DMS53 treated with DMSO at 0.1 percent for 48 hours (cell line): ENCODE measurements at regions not wholly inside any gene's neighbourhood (a gene's known extent, or its start where the extent isn't known, plus 50 kb on each side); places are given as distances from the start of the nearest gene placed in this dataset.
A peak's percentile ranks its signal among the peaks of the same experiment; 100 is the strongest.
"Not testable (repeated sequence)": the region's sequence is repeated elsewhere in the genome, so short reads cannot be mapped to it uniquely, and the experiment has no call there.

Experiments
- DNase-seq: peaks from one replicate; lab custom pipeline; 2025; ENCODE audit not compliant: unreplicated experiment; lab: John Stamatoyannopoulos, UW

- no peak for DNase-seq
Measured at GRCh38 chr7:46603296-46603752, 682.3 kb upstream of the IGFBP3 start.

GRCh38 chr7:46600340-46600739 lies 679.3 kb upstream of the IGFBP3 start:
- DNase-seq: no peak

GRCh38 chr7:46594831-46595230 lies 673.8 kb upstream of the IGFBP3 start:
- DNase-seq: not testable (repeated sequence)

DNA sequence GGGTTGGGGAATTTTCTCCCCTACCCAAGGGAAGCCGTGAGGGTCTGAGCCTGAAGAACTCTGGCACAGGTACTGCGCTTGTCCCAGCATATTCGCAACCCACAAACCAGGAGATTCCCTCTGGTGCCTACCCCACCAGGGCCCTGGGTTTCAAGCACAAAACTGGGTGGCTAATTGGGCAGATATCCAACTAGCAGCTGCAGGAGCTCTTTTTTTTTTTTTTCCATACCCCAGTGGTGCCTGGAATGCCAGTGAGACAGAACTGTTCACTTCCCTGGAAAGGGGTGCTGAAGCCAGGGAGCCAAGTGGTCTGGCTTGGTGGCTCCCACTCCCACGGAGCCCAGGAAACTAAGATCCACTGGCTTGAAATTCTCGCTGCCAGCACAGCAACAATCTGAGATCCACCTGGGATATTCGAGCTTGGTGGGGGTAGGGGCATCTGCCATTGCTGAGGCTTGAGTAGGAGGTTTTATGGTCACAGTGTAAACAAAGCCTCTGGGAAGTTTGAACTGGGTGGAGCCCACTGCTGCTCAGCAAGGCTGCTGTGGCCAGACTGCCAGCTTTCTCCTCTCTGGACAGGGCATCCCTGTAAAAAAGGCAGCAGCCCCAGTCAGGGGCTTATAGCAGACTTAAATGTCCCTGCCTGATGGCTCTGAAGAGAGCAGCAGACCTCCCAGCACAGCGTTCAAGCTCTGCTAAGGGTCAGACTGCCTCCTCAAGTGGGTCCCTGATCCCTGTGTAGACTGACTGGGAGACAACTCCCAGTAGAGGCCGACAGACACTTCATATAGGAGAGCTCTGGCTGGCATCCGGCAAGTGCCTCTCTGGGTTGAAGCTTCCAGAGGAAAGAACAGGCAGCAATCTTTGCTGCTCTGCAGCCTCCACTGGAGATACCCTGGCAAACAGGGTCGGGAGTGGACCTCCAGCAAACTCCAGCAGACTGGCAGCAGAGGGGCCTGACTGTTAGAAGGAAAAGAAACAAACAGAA lies 670.1 kb upstream of the IGFBP3 start:
- peak; percentile 24 for DNase-seq

GRCh38 chr7:46589286-46589685 lies 668.2 kb upstream of the IGFBP3 start:
- no peak for DNase-seq

DNA sequence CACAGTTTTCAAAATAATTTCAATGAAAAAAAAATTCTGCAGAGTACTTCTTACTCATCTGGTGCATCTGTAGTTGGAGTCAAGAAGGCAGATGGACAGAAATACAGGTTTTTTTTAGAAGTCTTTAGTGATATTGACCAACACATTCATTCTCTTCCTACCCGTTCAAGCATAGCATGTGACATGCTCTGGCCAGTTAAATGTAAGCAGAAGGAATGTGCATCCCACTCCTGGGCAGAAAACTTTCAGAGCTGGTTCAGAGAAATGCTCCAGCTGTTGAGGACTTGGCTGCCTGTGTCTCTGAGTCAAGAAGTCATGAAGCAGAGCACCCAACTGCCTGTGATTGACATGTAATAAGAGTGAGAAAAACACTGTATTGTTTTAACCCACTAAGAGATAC lies 665.3 kb upstream of the IGFBP3 start:
- no peak for DNase-seq

- DNase-seq: no peak
Measured at GRCh38 chr7:46583656-46584055, 662.6 kb upstream of the IGFBP3 start.

DNA sequence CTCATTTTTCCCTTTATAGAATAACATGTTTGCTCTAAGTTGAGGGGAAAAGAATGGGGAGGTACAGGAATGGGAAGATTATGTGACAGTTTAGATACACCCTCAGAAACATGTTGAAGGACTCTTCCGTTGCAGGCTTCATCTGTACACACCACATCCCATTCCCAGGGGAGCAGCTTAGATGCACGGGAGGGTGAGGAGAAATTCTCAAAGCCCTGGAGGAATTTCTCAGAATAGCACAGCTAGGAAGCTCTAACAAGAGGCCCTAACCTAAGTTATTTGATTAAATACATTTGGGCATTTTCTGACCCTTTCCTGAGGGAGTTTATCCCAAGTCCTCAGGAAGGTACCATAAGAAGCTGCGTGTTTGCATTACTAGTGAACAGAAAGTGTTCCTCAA lies 660.2 kb upstream of the IGFBP3 start:
- no peak for DNase-seq

DNA sequence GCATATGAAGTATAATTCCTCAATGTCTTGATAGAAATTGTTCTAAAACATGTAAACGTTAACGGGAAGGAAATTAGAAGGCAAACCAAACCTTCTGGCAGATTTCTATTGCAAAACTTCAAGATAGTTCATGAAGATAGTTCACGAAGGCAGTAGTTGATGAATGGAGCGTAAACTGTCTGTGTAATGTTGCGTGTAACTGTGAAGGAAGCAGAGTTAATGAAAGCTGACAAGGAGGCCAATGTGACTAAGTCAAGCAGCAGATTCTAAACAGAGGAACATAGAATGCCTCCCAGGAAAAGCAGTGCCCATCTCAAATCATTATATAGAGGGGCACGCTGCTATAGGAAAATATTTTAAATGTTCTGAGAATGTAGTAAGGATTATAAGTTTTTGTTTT lies 659.7 kb upstream of the IGFBP3 start:
- no peak for DNase-seq

DNA sequence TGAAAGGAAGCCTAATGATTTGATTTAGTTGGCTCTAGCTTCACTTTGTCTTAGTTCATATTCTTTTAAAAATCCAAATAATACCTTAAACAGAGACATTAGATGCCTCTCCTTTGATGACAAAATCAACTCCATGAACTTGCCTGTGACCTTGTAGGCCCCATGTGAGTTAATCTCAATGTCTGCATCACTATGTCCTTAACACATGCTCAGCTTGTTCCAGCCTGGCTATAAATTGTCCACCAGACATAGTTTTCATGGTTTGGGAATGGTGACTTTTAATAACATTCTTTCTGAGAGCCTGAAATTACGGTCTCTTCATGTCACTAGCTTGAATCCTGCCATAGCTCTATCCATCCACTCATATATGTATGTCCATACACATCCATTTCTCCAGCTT lies 656.3 kb upstream of the IGFBP3 start:
- no peak for DNase-seq

DNA sequence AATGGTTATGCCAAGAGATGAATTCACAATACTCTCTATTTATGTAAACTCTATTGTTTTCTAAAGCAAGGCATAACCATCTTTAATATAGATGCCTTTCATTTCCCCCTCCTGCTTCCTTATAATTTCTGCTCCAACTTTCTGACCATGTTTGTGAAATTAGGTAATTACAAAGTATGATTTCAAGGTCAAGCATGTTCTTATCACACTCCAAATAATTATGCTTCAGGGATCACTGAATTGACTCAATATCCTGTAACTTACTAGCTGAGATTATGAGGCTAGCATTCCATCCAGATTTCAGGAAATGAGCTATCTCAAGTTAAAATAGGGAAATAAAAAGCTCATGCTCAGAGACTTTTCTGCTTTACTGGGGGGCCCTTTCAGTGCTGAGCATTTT lies 655.9 kb upstream of the IGFBP3 start:
- no peak for DNase-seq

- no peak for DNase-seq
Measured at GRCh38 chr7:46572691-46573090, 651.6 kb upstream of the IGFBP3 start.

- DNase-seq: no peak
Measured at GRCh38 chr7:46571996-46572395, 650.9 kb upstream of the IGFBP3 start.

DNA sequence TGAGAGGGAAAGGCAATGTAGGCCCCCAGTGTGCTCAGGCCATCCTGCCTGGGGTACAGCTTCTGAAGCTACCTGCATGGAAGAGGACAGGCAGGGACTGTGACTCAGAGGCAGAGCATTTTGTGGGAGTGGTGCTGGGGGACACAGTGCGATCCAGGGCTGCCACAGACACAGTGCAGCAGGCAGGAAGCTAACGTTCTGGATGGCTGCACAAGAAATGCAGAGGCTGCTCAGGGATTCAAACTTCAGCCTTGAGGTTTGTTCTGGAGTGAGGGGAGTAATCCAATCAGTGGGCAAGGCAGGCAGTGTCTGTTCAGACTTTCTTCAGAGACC lies 648.0 kb upstream of the IGFBP3 start:
- peak; percentile 31 for DNase-seq

DNA sequence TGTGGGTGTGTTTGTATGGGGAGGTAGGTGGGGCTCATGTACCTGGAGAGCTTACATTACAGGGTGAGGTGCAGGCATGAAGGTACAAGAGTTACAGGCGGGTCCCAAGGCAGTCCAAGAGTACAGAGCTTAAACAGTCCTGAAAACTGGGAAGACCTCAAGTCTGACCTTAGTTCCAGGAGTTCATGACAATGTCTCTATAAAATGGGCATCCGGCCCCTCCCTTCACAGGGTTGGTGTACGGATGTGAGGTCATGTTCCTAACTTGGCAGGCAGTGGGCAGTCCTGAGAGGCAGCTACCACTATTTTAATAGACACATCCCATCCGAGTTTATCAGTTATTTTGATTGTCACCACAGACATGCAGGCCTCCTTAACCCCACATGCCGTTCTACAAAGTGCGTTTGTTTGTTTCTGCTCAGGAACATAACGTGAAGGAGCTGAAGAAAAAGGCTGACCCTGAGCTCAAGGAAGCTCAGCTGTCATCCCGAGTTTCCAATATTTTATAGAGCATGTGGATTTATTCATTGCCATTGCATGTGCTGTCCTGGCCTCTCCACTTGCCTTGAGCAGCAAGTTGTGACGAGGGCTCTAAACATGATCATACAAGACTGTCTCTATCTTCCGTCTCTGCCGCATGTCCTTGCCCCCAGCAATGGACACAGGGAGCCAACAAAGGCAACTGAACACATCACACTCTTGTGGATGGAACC lies 647.5 kb upstream of the IGFBP3 start:
- no peak for DNase-seq

GRCh38 chr7:46567858-46568257 lies 646.8 kb upstream of the IGFBP3 start:
- no peak for DNase-seq

DNA sequence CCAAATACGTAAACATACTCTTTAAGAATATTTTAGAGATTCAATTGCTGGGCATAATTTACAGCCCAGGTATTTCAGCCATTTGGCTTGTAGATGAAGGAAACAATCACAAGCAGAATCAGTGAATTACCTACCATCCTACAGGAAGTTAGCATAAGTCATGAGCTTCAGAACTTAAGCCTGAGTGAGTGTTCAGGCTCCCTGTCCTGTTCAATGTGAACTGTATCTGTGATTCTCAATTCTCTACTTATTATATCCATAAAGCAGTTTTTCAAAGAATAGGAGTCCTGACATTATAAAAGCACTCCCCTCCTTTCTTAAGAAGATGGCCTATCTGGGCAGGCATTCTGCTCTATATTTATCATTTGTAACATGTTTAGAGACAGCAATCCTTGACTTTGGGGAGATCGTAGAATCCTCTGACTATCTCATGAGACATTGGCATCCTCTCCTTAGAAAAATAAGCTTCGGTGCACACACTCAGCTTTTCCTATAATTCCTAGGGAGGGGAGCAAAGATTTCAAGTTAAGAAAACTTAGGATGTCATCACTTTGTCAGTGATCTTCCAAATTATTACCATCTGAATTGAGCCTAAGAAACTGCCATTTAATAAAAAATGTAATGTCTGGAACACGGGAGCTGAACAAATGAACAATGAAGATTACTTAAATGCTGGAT lies 645.2 kb upstream of the IGFBP3 start:
- no peak for DNase-seq

- DNase-seq: no peak
Measured at GRCh38 chr7:46565253-46566096, 644.4 kb upstream of the IGFBP3 start.

DNA sequence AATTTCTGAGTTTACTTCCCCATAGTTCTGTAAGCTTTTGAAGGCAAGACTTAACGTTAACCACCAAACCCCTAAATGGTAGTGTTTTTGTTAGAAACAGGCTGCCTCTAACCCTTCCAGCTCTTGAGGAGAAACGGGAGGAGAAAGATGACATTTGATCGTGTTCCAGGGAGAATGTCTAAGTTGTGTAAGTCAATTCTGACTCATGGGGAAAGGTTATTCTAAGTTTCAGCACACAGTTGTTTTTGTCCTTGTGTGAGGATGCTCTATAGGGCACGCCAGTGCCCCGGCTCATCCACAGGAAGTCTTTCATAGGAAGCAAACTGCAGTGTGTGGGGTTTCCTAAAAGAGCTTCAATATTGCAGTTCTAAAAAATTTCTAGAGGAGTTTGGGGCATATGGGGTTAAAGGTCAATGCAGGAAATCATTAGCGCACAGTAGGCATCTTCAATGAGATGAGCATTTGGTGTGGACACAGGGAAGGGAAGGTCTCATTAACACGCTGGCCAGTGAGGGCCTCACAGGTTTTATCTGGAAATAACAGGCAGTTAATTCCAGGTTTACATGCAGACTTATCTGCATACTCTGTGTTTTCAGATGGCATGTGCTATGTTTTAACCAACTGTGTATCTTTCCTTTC lies 638.2 kb upstream of the IGFBP3 start:
- no peak for DNase-seq

DNA sequence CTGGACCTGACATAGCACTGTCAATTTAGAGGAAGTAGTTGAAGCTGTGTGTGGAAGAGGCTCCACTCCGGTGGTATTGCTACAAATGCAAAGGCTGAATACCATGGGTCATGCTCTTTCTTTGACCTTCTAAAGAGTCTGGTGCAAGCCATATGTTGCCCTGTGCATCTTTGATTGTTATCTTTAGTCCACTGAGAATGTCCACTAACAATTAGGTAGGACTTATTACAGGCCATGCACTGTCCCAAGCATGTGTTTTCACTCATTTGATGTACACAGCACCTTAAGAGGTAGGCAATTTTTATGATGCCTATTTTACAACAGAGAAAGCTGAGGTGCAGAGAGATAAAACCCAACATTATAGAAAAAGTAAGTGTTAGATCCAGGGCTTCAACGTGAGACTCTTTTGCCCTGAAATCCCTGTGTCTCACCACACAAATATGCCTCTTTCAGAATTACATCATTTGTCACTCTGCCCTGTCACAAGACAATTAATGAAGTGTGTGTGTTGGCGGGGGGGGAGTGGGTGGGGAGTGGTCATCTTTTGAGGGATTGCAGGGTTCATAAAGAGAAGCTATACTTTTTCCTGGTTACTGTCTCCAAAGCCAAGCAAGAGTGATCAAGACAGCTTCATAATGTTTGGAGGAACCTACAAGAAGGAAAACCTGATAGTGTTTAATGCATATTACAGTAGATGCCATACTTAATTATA lies 637.6 kb upstream of the IGFBP3 start:
- no peak for DNase-seq
